Keratinocyte (primary cell): ENCODE measurements at regions not wholly inside any gene's neighbourhood (a gene's known extent, or its start where the extent isn't known, plus 50 kb on each side); places are given as distances from the start of the nearest gene placed in this dataset.

Experiments
- CTCF ChIP-seq, 3 experiments: IDR thresholded peaks in 1 of 3; conservative IDR thresholded peaks in 1 of 3; optimal IDR thresholded peaks in 1 of 3; 2 replicates in 2 of 3; 3 replicates in 1 of 3; pipeline versions ENCODE3 to v1.5.1; 2011; ENCODE audit warnings: low read length in 3 of 3, mild to moderate bottlenecking in 3 of 3, moderate library complexity in 2 of 3, control low read depth in 1 of 3, inconsistent platforms in 1 of 3; ENCODE audit not compliant: insufficient read depth in 2 of 3; ENCODE audit errors: extremely low read depth in 1 of 3
- EZH2 ChIP-seq: IDR thresholded peaks from one replicate; pipeline ENCODE4 v1.6.1; 2012; ENCODE audit warnings: inconsistent platforms, mild to moderate bottlenecking, low read length, moderate library complexity

- no peak for TF ChIP-seq EZH2
- no peak for TF ChIP-seq CTCF (optimal IDR thresholded peaks at IDR 0.05 in 1 of 3, IDR thresholded peaks at IDR 0.05 in 1 of 3, conservative IDR thresholded peaks at IDR 0.05 in 1 of 3; ENCODE audit: extremely low read depth in 1 of 3, insufficient read depth in 2 of 3, low read length in 3 of 3)
Measured at GRCh38 chr5:142425286-142426065, 100.7 kb upstream of the SPRY4 start.
